RWPE1 (cell line): ENCODE measurements at regions not wholly inside any gene's neighbourhood (a gene's known extent, or its start where the extent isn't known, plus 50 kb on each side); places are given as distances from the start of the nearest gene placed in this dataset.

ENCODE experiments used
- CTCF ChIA-PET: fragments of 350-600 bp; sonication (Branson Sonifier 250); formaldehyde crosslinking; extraction: SDS; loops from one replicate; lab custom pipeline; 2021; lab: Yijun Ruan, JAX
- POLR2A ChIA-PET: fragments of 400-600 bp; formaldehyde crosslinking; extraction: SDS; loops from one replicate; lab custom pipeline; 2020; ENCODE audit warnings: antibody characterized with exemption; ENCODE audit not compliant: low non-redundant PET; lab: Yijun Ruan, JAX
- DNase-seq: peaks from one replicate; pipeline ENCODE4 v3.0.0; 2012; ENCODE audit warnings: low spot score
- H3K27ac ChIP-seq: fragments of 450-650 bp; 2 replicates; pipeline ENCODE4 v1.5.1; 2017
- CTCF ChIP-seq: fragments of 450-650 bp; conservative IDR thresholded peaks from 2 replicates; pipeline ENCODE4 v1.5.1; 2017; ENCODE audit warnings: low read depth, mild to moderate bottlenecking

- H3K27ac ChIP-seq: no peak overlapping the region
- no peak for DNase-seq
- CTCF ChIA-PET: no interaction called here
- TF ChIP-seq CTCF: no peak
- POLR2A ChIA-PET: no interaction called here
Observed at GRCh38 chr1:184299406-184299790, 87.4 kb upstream of the C1orf21 start.

- ChIA-PET POLR2A (no interaction called here), CTCF (no interaction called here)
- H3K27ac ChIP-seq: no peak overlapping the region
- no peak for DNase-seq
- TF ChIP-seq CTCF: no peak
Observed at GRCh38 chr1:184299796-184300195, 87.0 kb upstream of the C1orf21 start.

- no peak overlapping the region for H3K27ac ChIP-seq
- CTCF ChIA-PET: no interaction called here
Observed at GRCh38 chr1:184300446-184300845, 86.4 kb upstream of the C1orf21 start.

GRCh38 chr1:184301227-184301626 is 85.6 kb upstream of the C1orf21 start:
- ChIA-PET POLR2A (no interaction called here), CTCF (no interaction called here)
- no peak for DNase-seq
- no peak overlapping the region for H3K27ac ChIP-seq
- TF ChIP-seq CTCF: no peak

More at GRCh38 chr1:184300446-184300845, 86.4 kb upstream of the C1orf21 start:
- POLR2A ChIA-PET: no interaction called here
- TF ChIP-seq CTCF: no peak
- DNase-seq: no peak

- POLR2A ChIA-PET: no interaction called here
- CTCF ChIA-PET: no interaction called here
- DNase-seq: no peak
- TF ChIP-seq CTCF: no peak
- H3K27ac ChIP-seq: no peak overlapping the region
Observed at GRCh38 chr1:184302346-184302745, 84.5 kb upstream of the C1orf21 start.

GRCh38 chr1:184310157-184310819 is 76.5 kb upstream of the C1orf21 start:
- ChIA-PET CTCF (no interaction called here), POLR2A (no interaction called here)
- no peak for DNase-seq
- H3K27ac ChIP-seq: no peak overlapping the region
- TF ChIP-seq CTCF: no peak

- no peak for TF ChIP-seq CTCF
- H3K27ac ChIP-seq: no peak overlapping the region
- DNase-seq: no peak
- POLR2A ChIA-PET: no interaction called here
- CTCF ChIA-PET: no interaction called here
Observed at GRCh38 chr1:184311580-184311979, 75.2 kb upstream of the C1orf21 start.
